OCI-LY7 (cell line): ENCODE measurements at regions not wholly inside any gene's neighbourhood (a gene's known extent, or its start where the extent isn't known, plus 50 kb on each side); places are given as distances from the start of the nearest gene placed in this dataset.

ENCODE experiments used
- EZH2phosphoT487 ChIP-seq: fragments of 200-600 bp; sonication (generic); IDR thresholded peaks from 2 replicates; pipeline ENCODE4 v1.6.1; 2018; ENCODE audit warnings: low read depth, borderline replicate concordance, mild to moderate bottlenecking, mixed run types, antibody characterized with exemption, low read length, moderate library complexity, mixed read lengths
- TF ChIP-seq, protein P1 (sequence below): fragments of 200-600 bp; sonication (generic); conservative IDR thresholded peaks from 2 replicates; pipeline ENCODE4 v1.5.1; 2014; ENCODE audit warnings: mild to moderate bottlenecking, antibody characterized with exemption, low read length, moderate library complexity, mixed read lengths

DNA sequence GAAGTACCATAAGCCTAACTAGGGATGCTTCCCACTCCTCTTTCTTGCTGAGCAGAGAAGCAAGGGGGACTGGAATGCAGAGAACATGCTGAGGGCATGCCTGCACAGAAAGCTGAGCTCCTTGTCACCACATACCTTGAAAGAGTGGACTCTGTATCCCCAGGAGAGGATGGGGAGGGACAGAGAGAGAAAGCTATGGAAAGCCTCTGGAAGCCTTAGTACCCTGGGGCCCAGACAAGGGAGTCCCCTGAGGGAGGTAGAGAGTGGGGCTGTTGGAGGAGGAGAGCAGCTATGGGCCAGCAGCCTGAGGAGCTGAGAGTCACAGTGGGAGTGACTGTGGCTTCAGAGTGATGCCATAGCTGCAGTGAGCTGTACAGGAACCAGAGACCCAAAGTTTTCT is 77.9 kb downstream of the RTL9 start:
- no peak for TF ChIP-seq EZH2phosphoT487
- TF ChIP-seq, protein P1, sequence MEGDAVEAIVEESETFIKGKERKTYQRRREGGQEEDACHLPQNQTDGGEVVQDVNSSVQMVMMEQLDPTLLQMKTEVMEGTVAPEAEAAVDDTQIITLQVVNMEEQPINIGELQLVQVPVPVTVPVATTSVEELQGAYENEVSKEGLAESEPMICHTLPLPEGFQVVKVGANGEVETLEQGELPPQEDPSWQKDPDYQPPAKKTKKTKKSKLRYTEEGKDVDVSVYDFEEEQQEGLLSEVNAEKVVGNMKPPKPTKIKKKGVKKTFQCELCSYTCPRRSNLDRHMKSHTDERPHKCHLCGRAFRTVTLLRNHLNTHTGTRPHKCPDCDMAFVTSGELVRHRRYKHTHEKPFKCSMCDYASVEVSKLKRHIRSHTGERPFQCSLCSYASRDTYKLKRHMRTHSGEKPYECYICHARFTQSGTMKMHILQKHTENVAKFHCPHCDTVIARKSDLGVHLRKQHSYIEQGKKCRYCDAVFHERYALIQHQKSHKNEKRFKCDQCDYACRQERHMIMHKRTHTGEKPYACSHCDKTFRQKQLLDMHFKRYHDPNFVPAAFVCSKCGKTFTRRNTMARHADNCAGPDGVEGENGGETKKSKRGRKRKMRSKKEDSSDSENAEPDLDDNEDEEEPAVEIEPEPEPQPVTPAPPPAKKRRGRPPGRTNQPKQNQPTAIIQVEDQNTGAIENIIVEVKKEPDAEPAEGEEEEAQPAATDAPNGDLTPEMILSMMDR: no peak
